ENCODE measurements at regions not wholly inside any gene's neighbourhood (a gene's known extent, or its start where the extent isn't known, plus 50 kb on each side); places are given as distances from the start of the nearest gene placed in this dataset.
"Not testable (repeated sequence)": the region's sequence is repeated elsewhere in the genome, so short reads cannot be mapped to it uniquely, and the experiment has no call there.

DNA sequence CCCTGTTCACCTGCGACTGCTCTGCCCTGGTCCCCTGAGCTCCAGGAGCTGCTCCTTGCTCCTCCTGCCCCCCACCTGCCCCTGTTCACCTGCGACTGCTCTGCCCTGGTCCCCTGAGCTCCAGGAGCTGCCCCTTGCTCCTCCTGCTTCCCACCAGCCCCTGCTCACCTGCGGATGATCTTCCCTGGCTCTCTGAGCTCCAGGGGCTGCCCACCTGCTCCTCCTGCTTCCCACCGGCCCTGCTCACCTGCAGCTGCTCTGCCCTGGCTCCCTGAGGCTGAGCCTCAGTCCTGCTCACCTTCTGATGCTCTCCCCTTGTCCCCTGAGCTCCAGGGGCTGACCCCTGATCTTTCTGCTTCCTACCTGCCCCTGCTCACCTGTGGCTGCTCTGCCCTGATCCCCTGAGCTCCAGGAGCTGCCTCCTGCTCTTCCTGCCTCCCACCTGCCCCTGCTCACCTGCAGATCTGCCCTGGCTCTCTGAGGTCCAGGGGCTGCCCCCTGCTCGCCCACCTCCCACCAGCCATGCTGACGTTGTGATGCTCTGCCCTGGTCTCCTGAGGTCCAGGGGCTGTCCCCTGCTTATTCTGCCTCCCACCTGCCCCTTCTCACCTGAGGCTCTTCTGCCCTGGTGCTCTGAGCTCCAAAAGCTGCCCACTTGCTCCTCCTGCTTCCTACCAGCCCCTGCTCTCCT is 219.2 kb downstream of the TMEM121 start:
- no peaks in the 10 kb centered on the region for H3K4me1 ChIP-seq (ENCODE audit: control insufficient read depth, low read depth, low read length)
- no peaks in the 10 kb centered on the region for H3K27me3 ChIP-seq (ENCODE audit: control insufficient read depth, insufficient read depth, low read length)
- no peak overlapping the region for H3K27ac ChIP-seq (ENCODE audit: low read length)
- no peaks in the 10 kb centered on the region for H3K36me3 ChIP-seq (ENCODE audit: control insufficient read depth, low read depth, low read length)
- no peak overlapping the region for H3K9ac ChIP-seq (ENCODE audit: low read length)
- H3K4me3 ChIP-seq (ENCODE audit: low read length): no peak overlapping the region
- peaks cover 15% of the 10 kb centered on the region for H3K9me3 ChIP-seq (ENCODE audit: control insufficient read depth, low read depth, low read length)

DNA sequence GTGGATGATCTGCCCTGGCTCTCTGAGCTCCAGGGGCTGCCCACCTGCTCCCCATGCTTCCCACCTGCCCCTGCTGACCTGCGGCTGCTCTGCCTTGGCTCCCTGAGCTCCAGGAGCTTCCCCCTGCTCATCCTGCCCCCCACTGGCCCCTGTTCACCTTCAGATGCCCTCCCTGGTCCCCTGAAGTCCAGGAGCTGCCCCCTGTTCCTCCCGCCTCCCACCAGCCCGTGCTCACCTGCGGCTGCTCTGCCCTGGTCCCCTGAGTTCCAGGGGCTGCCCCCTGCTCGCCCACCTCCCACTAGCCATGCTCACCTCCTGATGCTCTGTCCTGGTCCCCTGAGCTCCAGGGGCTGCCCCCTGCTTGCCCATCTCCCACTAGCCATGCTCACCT is 219.7 kb downstream of the TMEM121 start:
- Histone ChIP-seq H3K4me3 (ENCODE audit: low read length) (no peak overlapping the region), H3K27me3 (ENCODE audit: control insufficient read depth, insufficient read depth, low read length) (no peaks in the 10 kb centered on the region), H3K36me3 (ENCODE audit: control insufficient read depth, low read depth, low read length) (no peaks in the 10 kb centered on the region), H3K9me3 (ENCODE audit: control insufficient read depth, low read depth, low read length) (peaks cover 15% of the 10 kb centered on the region), H3K27ac (ENCODE audit: low read length) (no peak overlapping the region), H3K4me1 (ENCODE audit: control insufficient read depth, low read depth, low read length) (no peaks in the 10 kb centered on the region), H3K9ac (ENCODE audit: low read length) (no peak overlapping the region)

DNA sequence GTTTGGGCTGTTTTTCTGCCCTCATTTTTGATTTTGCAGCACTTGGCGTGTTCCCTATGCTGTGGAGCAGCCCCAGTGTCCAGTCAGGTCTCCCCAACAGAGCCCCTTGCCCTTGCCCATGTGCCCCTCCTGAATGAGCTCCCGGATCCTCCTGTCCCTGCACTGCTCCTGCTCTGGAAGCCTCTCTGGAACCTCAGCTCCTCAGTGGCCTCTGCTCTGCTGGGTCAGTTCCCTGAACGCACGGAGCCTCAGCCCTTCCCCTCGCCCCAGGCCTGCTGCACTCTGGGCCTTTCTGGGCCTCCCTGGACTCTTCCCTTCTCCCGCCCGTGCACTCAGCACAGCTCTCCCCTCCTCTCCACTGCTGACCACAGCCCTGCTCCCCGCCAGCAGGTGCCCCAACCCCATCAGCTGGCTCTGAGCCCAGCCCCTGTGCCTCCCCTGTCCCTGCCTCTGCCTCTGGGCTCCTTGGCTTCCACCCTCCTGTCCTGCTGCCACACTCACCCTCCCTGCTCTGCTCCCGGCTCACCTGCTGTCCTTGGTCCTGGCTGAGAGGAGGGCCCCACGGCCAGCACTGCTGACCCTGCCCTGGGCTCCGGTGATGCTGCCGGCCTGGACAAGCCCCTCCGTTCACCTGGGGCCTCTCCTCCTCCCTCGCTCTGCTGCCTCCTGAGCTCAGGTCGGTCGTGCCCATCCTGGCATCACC is 220.6 kb downstream of the TMEM121 start:
- H3K4me1 ChIP-seq (ENCODE audit: control insufficient read depth, low read depth, low read length); H3K4me3 ChIP-seq (ENCODE audit: low read length); H3K27ac ChIP-seq (ENCODE audit: low read length): not testable (repeated sequence)

DNA sequence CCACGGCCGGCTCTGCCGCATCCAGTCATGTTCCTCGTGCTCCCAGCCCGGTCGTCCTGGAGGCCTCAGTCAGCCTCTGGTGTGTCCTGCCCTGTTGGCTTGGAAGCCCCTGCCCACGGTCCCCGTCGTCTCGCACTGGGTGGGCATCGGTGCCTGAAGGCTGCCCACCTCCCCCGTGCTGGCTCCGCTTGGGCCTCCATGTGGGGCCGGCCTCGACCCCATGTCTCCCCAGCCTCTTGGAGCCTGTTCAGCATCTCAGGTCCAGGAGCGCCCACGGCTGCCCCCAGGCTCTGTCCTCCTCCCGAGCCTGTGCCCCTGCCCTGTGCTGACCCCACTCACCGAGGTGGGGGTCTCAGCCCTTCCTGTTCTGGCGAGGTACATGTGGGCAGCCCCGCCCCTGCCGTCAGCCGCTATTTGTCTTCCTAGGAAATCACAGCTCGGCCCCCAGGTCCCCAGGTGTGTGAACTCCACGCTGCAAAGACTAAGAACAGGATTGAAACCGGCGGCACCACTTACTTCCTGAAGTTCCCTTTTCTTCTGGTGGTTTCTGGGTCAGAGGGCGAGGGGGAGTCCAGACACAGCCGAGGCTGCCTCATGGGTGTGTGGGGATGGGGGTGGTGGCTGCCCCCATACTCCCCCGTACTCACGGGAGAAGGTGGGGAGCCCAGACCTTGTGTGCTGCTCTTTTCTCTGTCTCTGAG is 221.3 kb downstream of the TMEM121 start:
- H3K4me1 ChIP-seq (ENCODE audit: control insufficient read depth, low read depth, low read length); H3K27me3 ChIP-seq (ENCODE audit: control insufficient read depth, insufficient read depth, low read length); H3K27ac ChIP-seq (ENCODE audit: low read length); H3K9ac ChIP-seq (ENCODE audit: low read length); H3K36me3 ChIP-seq (ENCODE audit: control insufficient read depth, low read depth, low read length); H3K4me3 ChIP-seq (ENCODE audit: low read length): not testable (repeated sequence)
- peaks cover 15% of the 10 kb centered on the region for H3K9me3 ChIP-seq (ENCODE audit: control insufficient read depth, low read depth, low read length)

More for the DNA sequence above, 220.6 kb downstream of the TMEM121 start:
- H3K36me3 ChIP-seq (ENCODE audit: control insufficient read depth, low read depth, low read length); H3K9ac ChIP-seq (ENCODE audit: low read length); H3K27me3 ChIP-seq (ENCODE audit: control insufficient read depth, insufficient read depth, low read length): not testable (repeated sequence)
- H3K9me3 ChIP-seq (ENCODE audit: control insufficient read depth, low read depth, low read length): peaks cover 15% of the 10 kb centered on the region

DNA sequence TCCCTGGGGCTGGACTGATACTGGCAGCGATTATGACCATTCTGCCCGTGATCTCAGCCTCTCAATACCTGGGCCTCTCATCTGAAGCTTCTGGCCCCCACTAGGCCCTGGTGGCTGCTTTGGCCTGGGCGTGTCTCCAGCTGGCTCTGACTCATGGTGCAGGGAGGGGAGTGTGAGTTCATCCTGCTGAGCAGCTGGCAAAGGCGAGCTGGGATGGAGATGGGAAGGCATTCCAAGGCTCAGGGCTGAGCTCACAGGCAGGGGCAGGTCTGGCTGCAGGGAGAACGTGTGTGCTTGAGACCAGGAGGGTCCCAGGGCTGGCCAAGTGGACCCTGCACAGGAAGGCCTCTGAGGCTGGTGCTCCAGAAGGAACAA is 221.8 kb downstream of the TMEM121 start:
- H3K27me3 ChIP-seq (ENCODE audit: control insufficient read depth, insufficient read depth, low read length): no peaks in the 10 kb centered on the region
- no peak overlapping the region for H3K27ac ChIP-seq (ENCODE audit: low read length)
- no peaks in the 10 kb centered on the region for H3K36me3 ChIP-seq (ENCODE audit: control insufficient read depth, low read depth, low read length)
- peaks cover 15% of the 10 kb centered on the region for H3K9me3 ChIP-seq (ENCODE audit: control insufficient read depth, low read depth, low read length)
- no peak overlapping the region for H3K4me3 ChIP-seq (ENCODE audit: low read length)
- H3K9ac ChIP-seq (ENCODE audit: low read length): no peak overlapping the region
- H3K4me1 ChIP-seq (ENCODE audit: control insufficient read depth, low read depth, low read length): no peaks in the 10 kb centered on the region

DNA sequence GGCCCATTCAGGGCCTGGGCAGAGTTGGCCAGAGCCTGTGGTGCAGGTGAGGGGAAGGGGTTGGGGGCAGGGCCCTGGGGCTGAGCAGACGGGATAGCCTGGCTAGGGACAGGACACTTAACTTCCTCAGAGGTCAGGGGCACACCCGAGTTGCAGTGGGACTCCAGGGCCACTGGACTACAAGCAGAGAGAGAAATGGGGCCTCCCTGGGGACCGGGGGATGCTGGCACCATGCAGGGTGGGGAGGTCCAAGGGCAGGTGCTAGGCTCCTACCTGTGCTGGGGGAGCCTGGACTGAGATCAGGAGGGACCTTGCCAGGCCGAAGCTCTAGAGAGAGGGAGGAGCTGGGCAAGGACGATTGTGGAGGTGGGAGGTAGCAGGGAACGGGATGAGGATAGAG is 222.3 kb downstream of the TMEM121 start:
- not testable (repeated sequence) for H3K36me3 ChIP-seq (ENCODE audit: control insufficient read depth, low read depth, low read length); H3K9ac ChIP-seq (ENCODE audit: low read length); H3K27me3 ChIP-seq (ENCODE audit: control insufficient read depth, insufficient read depth, low read length); H3K4me3 ChIP-seq (ENCODE audit: low read length); H3K27ac ChIP-seq (ENCODE audit: low read length); H3K4me1 ChIP-seq (ENCODE audit: control insufficient read depth, low read depth, low read length)
- H3K9me3 ChIP-seq (ENCODE audit: control insufficient read depth, low read depth, low read length): peaks cover 17% of the 10 kb centered on the region

DNA sequence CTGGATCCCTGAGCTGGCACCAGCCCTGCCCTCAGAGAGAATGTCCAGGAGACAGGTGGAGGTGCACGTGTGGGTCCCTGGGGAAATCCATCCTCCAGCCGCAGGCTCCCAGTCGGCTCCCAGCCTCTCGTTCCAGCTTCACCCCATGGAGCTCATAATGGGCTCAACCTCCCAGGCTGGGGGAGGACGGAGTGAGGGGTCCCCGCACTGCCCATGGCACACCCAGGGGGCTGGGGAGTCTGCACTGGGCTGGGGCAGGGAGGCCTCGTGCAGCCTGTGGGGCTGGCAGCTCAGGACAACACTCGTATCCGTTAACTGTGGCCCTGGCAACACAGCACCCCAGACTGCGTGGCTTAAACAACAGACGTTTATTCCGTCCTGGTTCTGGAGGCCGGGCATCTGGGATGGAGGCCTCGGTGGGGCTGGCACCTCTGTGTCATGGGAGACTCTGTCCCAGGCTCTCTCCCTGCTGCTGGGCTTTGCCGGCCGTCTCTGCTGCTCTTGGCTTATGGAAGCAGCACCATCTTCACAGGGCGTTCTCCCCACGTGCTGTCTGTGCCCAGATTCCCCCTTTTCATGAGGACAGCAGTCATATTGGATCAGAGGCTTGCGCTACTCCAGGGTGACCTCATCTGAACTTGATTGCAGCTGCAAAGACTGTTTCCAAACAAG is 223.6 kb downstream of the TMEM121 start:
- not testable (repeated sequence) for H3K4me1 ChIP-seq (ENCODE audit: control insufficient read depth, low read depth, low read length); H3K27ac ChIP-seq (ENCODE audit: low read length); H3K9ac ChIP-seq (ENCODE audit: low read length); H3K27me3 ChIP-seq (ENCODE audit: control insufficient read depth, insufficient read depth, low read length); H3K4me3 ChIP-seq (ENCODE audit: low read length); H3K36me3 ChIP-seq (ENCODE audit: control insufficient read depth, low read depth, low read length)
- H3K9me3 ChIP-seq (ENCODE audit: control insufficient read depth, low read depth, low read length): peaks cover 26% of the 10 kb centered on the region

DNA sequence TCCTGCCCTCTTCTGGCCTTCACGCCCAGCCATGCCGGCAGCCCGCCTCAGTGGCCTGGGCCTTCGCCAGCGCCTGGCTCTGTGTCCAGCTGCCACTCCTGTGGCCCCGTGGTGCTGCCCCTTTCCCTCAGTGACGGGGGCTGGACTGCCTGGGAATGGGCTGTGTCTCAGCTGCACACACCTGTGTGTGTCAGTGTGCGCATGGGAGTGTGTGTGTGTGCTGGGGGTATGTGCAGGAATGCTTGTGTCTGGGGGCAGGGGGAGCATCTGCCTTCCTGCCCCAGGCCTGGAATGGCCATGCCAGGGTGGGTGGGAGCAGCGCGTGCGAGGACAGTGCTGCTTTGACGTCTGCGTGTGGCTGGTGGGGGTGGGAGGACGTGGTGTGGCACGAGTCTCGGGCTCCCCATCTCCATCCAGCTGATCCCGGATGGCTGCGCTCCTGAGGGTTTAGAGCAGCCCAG is 224.9 kb downstream of the TMEM121 start:
- H3K27ac ChIP-seq (ENCODE audit: low read length); H3K9ac ChIP-seq (ENCODE audit: low read length); H3K27me3 ChIP-seq (ENCODE audit: control insufficient read depth, insufficient read depth, low read length); H3K4me1 ChIP-seq (ENCODE audit: control insufficient read depth, low read depth, low read length); H3K4me3 ChIP-seq (ENCODE audit: low read length); H3K36me3 ChIP-seq (ENCODE audit: control insufficient read depth, low read depth, low read length): not testable (repeated sequence)
- H3K9me3 ChIP-seq (ENCODE audit: control insufficient read depth, low read depth, low read length): peaks cover 23% of the 10 kb centered on the region

DNA sequence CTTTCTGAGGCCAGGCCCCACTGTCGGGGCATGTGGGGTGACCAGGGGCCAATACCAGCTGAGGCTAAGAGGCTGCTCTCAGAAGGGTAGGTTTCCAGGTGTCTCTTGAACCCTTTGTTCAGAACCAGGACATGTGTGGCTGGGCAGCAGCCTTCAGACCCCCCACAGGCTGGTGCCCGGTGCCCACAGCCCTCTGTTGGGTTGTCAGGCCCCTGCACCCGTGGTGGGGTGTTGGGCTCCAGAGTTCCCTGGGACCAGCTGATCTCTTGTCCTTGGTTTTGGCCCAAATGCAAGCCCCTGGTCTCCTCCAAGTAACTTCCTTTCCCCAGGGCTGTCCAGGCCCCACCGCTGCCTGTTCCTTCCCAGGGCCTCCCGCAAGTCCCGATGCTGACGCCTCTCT is 226.0 kb downstream of the TMEM121 start:
- not testable (repeated sequence) for H3K27ac ChIP-seq (ENCODE audit: low read length); H3K9ac ChIP-seq (ENCODE audit: low read length); H3K36me3 ChIP-seq (ENCODE audit: control insufficient read depth, low read depth, low read length); H3K4me3 ChIP-seq (ENCODE audit: low read length); H3K4me1 ChIP-seq (ENCODE audit: control insufficient read depth, low read depth, low read length); H3K27me3 ChIP-seq (ENCODE audit: control insufficient read depth, insufficient read depth, low read length)
- H3K9me3 ChIP-seq (ENCODE audit: control insufficient read depth, low read depth, low read length): peaks cover 23% of the 10 kb centered on the region

DNA sequence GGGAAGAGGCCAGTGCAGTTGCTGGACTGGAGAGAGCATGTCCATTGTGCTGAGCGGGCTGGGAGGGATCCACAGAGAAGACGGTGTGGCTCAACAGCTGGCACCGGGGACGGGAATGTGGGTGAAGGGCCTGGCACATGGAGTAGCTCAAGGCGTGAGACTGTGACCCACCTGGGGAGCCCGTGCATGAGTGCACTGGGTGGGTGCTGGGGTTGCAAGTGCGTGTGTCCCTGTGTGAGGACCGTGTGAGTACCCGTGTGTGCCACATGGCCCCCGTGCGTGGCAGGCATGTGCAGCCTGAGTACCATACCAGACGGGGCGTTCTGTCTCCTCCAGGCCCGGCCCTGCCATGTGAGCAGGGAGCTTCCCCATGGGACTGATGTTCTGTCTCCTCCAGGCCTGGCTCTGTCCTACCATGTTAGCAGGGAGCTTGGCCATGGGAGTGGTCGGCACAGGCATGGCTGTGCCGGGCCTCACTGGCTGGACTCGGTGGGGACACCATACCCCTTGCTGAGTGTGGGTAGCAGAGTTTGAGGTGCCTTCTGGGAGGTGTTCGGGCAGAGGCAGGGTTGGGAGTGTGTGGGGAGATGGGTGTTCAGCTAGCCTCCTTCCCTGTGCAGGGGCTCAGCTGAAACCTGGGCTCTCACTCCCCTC is 234.4 kb downstream of the TMEM121 start:
- no peaks in the 10 kb centered on the region for H3K27me3 ChIP-seq (ENCODE audit: control insufficient read depth, insufficient read depth, low read length)
- H3K4me1 ChIP-seq (ENCODE audit: control insufficient read depth, low read depth, low read length): no peaks in the 10 kb centered on the region
- H3K27ac ChIP-seq (ENCODE audit: low read length): no peak overlapping the region
- H3K36me3 ChIP-seq (ENCODE audit: control insufficient read depth, low read depth, low read length): no peaks in the 10 kb centered on the region
- H3K9me3 ChIP-seq (ENCODE audit: control insufficient read depth, low read depth, low read length): peaks cover 14% of the 10 kb centered on the region
- H3K9ac ChIP-seq (ENCODE audit: low read length): no peak overlapping the region
- no peak overlapping the region for H3K4me3 ChIP-seq (ENCODE audit: low read length)

DNA sequence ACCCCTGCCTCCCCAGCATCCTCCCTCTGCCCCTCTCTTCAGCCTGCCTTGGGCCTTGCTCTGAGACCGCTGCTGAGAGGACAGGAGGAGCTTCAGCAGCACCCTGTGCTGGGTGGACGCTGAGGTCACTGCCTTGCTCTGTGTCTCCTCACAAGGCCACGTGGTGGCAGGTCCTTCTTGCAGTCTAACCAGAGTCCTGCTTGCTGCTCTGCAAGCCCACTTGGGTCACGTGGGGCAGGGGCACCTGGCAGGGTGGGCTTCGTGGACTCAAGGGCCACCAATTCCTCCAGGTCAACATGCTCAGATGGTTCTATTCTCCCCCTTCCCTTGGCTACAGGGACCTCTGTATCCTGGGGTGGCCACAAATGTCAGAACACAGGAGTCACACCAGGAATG is 235.0 kb downstream of the TMEM121 start:
- H3K4me1 ChIP-seq (ENCODE audit: control insufficient read depth, low read depth, low read length): not testable (repeated sequence)

More for the DNA sequence above, 235.0 kb downstream of the TMEM121 start:
- H3K4me3 ChIP-seq (ENCODE audit: low read length); H3K9ac ChIP-seq (ENCODE audit: low read length); H3K27me3 ChIP-seq (ENCODE audit: control insufficient read depth, insufficient read depth, low read length); H3K27ac ChIP-seq (ENCODE audit: low read length); H3K36me3 ChIP-seq (ENCODE audit: control insufficient read depth, low read depth, low read length): not testable (repeated sequence)
- peaks cover 18% of the 10 kb centered on the region for H3K9me3 ChIP-seq (ENCODE audit: control insufficient read depth, low read depth, low read length)
